Type B pancreatic cell (in vitro differentiated cells): ENCODE measurements at regions not wholly inside any gene's neighbourhood (a gene's known extent, or its start where the extent isn't known, plus 50 kb on each side); places are given as distances from the start of the nearest gene placed in this dataset.

Experiments
- DNase-seq: peaks from one replicate; pipeline ENCODE4 v3.0.0; 2021; ENCODE audit warnings: mixed read lengths; ENCODE audit not compliant: unreplicated experiment; ENCODE audit errors: extremely low spot score
- H3K27ac Mint-ChIP-seq: 2 replicates; pipeline ENCODE4 v1.8.0; 2021; ENCODE audit warnings: mild to moderate bottlenecking, mixed read lengths
- H3K27me3 Mint-ChIP-seq: 2 replicates; pipeline ENCODE4 v1.8.0; 2021; ENCODE audit warnings: mixed read lengths
- H3K36me3 Mint-ChIP-seq: 2 replicates; pipeline ENCODE4 v1.8.0; 2021; ENCODE audit warnings: mixed read lengths
- H3K4me1 Mint-ChIP-seq: one replicate; pipeline ENCODE4 v1.8.0; 2021; ENCODE audit warnings: mixed read lengths; ENCODE audit not compliant: unreplicated experiment
- H3K4me3 Mint-ChIP-seq: 2 replicates; pipeline ENCODE4 v1.8.0; 2021; ENCODE audit warnings: mild to moderate bottlenecking, mixed read lengths
- H3K9me3 Mint-ChIP-seq: 2 replicates; pipeline ENCODE4 v1.8.0; 2021; ENCODE audit warnings: mixed read lengths
- CTCF ChIP-seq: fragments of 200-600 bp; sonication (generic); conservative IDR thresholded peaks from 2 replicates; pipeline ENCODE4 v1.5.0; 2021; ENCODE audit warnings: antibody characterized with exemption, mild to moderate bottlenecking

GRCh38 chr6:125598422-125598821, 151.0 kb upstream of the HEY2 start:
- Mint-ChIP-seq H3K4me1 (peaks cover 16% of the 10 kb centered on the region), H3K27ac (no peak overlapping the region), H3K36me3 (no peaks in the 10 kb centered on the region), H3K9me3 (no peaks in the 10 kb centered on the region), H3K27me3 (no peaks in the 10 kb centered on the region), H3K4me3 (no peak overlapping the region)
- no peak for DNase-seq
- TF ChIP-seq CTCF = no peak

GRCh38 chr6:125604257-125604656, 145.2 kb upstream of the HEY2 start:
- Mint-ChIP-seq H3K27ac (no peak overlapping the region), H3K27me3 (no peaks in the 10 kb centered on the region), H3K36me3 (no peaks in the 10 kb centered on the region), H3K4me1 (no peaks in the 10 kb centered on the region), H3K9me3 (peaks cover 14% of the 10 kb centered on the region), H3K4me3 (no peak overlapping the region)
- no peak for DNase-seq
- TF ChIP-seq CTCF = no peak

GRCh38 chr6:125611573-125612344, 137.7 kb upstream of the HEY2 start:
- H3K36me3 Mint-ChIP-seq = no peaks in the 10 kb centered on the region
- peaks cover 21% of the 10 kb centered on the region for H3K4me1 Mint-ChIP-seq
- DNase-seq = no peak
- peaks cover 3% of the 10 kb centered on the region for H3K27me3 Mint-ChIP-seq
- TF ChIP-seq CTCF = no peak
- H3K27ac Mint-ChIP-seq = peak overlapping the region; percentile 40
- peaks cover 4% of the 10 kb centered on the region for H3K9me3 Mint-ChIP-seq
- peak overlapping the region; percentile 78 for H3K4me3 Mint-ChIP-seq

GRCh38 chr6:125612345-125612846, 137.0 kb upstream of the HEY2 start:
- peaks cover 21% of the 10 kb centered on the region for H3K4me1 Mint-ChIP-seq
- DNase-seq = no peak
- no peaks in the 10 kb centered on the region for H3K36me3 Mint-ChIP-seq
- H3K9me3 Mint-ChIP-seq = no peaks in the 10 kb centered on the region
- TF ChIP-seq CTCF = no peak
- peak overlapping the region; percentile 78 for H3K4me3 Mint-ChIP-seq
- peaks cover 3% of the 10 kb centered on the region for H3K27me3 Mint-ChIP-seq
- H3K27ac Mint-ChIP-seq = peak overlapping the region; percentile 40

- Mint-ChIP-seq H3K4me3 (no peak overlapping the region), H3K27ac (no peak overlapping the region), H3K9me3 (no peaks in the 10 kb centered on the region), H3K36me3 (no peaks in the 10 kb centered on the region), H3K27me3 (no peaks in the 10 kb centered on the region), H3K4me1 (peaks cover 4% of the 10 kb centered on the region)
- no peak for DNase-seq
- no peak for TF ChIP-seq CTCF
These were observed 130.8 kb upstream of the HEY2 start for GRCh38 chr6:125618629-125619028.
